ENCODE measurements at regions not wholly inside any gene's neighbourhood (a gene's known extent, or its start where the extent isn't known, plus 50 kb on each side); places are given as distances from the start of the nearest gene placed in this dataset.

DNA sequence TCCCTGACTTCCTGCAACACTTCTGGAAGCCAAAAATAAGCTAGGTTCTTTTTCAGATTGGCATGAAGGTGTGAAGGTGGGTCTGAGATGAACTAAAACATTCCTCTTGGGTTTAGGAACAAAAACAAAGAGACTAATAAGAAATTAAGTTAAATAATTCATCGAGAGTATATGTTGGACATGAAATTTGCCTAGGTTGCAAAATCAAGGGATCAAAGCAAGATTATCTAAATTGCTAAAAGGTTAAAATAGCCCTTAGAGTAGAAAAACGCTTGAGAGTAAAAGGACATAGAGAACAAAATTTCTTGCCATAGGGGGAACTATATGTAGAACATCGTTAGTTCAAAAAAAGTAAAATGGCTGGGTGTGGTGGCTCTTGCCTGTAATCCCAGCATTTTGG, 845.9 kb upstream of the NXPH2 start:
- Histone ChIP-seq H3K36me3 (no peaks in the 10 kb centered on the region), H3K4me1 (no peaks in the 10 kb centered on the region), H3K27ac (no peak overlapping the region), H3K4me3 (no peak overlapping the region), H3K27me3 (no peaks in the 10 kb centered on the region), H3K9me3 (no peaks in the 10 kb centered on the region)
- DNase-seq (no peak), ATAC-seq (ENCODE audit: low FRiP score in 2 of 2) (no peak)
- 90 to 93% methylated on average over 3 of the region's 3 CpGs for WGBS, 2 donors
- TF ChIP-seq POLR2AphosphoS5 (IDR thresholded peaks at IDR 0.05) (no peak), EP300 (IDR thresholded peaks at IDR 0.05) (no peak), CTCF (IDR thresholded peaks at IDR 0.05) (no peak), POLR2A (IDR thresholded peaks at IDR 0.05) (no peak)

- Histone ChIP-seq H3K9me3 (peaks cover 0 to 3% (median 0%) of the 10 kb centered on the region in 4 donors), H3K27me3 (no peaks in the 10 kb centered on the region), H3K4me3 (no peak overlapping the region), H3K36me3 (no peaks in the 10 kb centered on the region), H3K4me1 (no peaks in the 10 kb centered on the region), H3K27ac (no peak overlapping the region)
- 79 to 81% methylated on average over 1 of the region's 1 CpG for WGBS, 2 donors
- DNase-seq (no peak), ATAC-seq (ENCODE audit: low FRiP score in 2 of 2) (no peak)
- no peak for TF ChIP-seq POLR2AphosphoS5 (IDR thresholded peaks at IDR 0.05)
These were observed 842.5 kb upstream of the NXPH2 start for GRCh38 chr2:139622691-139623090.

DNA sequence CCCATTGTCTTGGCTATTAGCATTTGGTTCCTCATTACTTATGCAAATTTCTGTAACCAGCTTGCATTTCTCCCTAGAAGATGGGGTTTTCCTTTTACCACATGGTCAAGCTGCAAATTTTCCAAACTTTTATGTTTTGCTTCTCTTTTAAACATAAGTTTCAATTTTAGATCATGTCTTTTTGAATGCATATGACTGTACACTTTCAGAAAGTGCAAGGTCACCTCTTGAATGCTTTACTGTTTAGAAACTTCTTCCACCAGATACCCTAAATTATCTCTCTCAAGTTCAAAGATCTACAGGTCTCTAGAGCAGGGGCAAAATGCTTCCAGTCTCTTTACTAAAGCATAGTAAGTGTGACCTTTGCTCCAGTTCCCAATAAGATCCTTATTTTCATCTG, 837.6 kb upstream of the NXPH2 start:
- H3K27ac ChIP-seq, result no peak overlapping the region

GRCh38 chr2:139613264-139613663, 833.1 kb upstream of the NXPH2 start:
- DNase-seq (no peak), ATAC-seq (ENCODE audit: low FRiP score in 2 of 2) (no peak)
- H3K9me3 ChIP-seq, result peaks cover 0 to 4% (median 0%) of the 10 kb centered on the region in 4 donors
- no peaks in the 10 kb centered on the region for H3K4me1 ChIP-seq
- no peaks in the 10 kb centered on the region for H3K27me3 ChIP-seq
- TF ChIP-seq POLR2A (IDR thresholded peaks at IDR 0.05), result no peak
- TF ChIP-seq EP300 (IDR thresholded peaks at IDR 0.05), result no peak
- no peaks in the 10 kb centered on the region for H3K36me3 ChIP-seq
- no peak overlapping the region for H3K27ac ChIP-seq
- 65 to 99% methylated on average over 3 of the region's 3 CpGs for WGBS, 2 donors
- H3K4me3 ChIP-seq, result no peak overlapping the region

More for the DNA sequence above, 837.6 kb upstream of the NXPH2 start:
- H3K9me3 ChIP-seq, result peaks cover 0 to 3% (median 0%) of the 10 kb centered on the region in 4 donors
- TF ChIP-seq EP300 (IDR thresholded peaks at IDR 0.05) (no peak), POLR2A (IDR thresholded peaks at IDR 0.05) (no peak), POLR2AphosphoS5 (IDR thresholded peaks at IDR 0.05) (no peak), CTCF (IDR thresholded peaks at IDR 0.05) (no peak)
- ATAC-seq (ENCODE audit: low FRiP score in 2 of 2) (no peak), DNase-seq (no peak)
- no peak overlapping the region for H3K4me3 ChIP-seq
- H3K27me3 ChIP-seq, result no peaks in the 10 kb centered on the region
- H3K4me1 ChIP-seq, result no peaks in the 10 kb centered on the region
- H3K36me3 ChIP-seq, result no peaks in the 10 kb centered on the region

DNA sequence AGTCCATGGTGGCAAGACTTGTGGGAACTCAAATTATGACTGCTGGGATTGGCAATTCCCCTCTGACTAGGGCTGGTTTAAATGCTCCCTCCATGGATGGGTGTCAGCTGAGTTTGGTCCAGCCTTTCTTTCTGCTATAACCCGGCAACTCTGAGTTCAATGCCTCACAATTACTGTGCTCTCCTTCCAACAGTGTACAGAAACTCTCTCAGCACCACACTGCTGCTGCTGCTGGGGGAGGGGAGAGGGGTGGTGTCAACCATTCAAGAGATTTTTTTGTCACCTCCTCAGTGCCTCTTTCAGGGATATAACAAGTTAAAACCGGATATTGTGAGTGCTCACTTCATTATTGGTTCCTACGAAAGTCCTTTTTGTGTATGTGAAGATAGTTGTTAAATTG, 830.3 kb upstream of the NXPH2 start:
- no peaks in the 10 kb centered on the region for H3K36me3 ChIP-seq
- DNase-seq, result no peak
- H3K27ac ChIP-seq, result no peak overlapping the region
- no peaks in the 10 kb centered on the region for H3K27me3 ChIP-seq
- H3K4me1 ChIP-seq, result no peaks in the 10 kb centered on the region
- H3K4me3 ChIP-seq, result no peak overlapping the region
- ATAC-seq (ENCODE audit: low FRiP score in 2 of 2), result no peak
- peaks cover 0 to 4% (median 0%) of the 10 kb centered on the region in 4 donors for H3K9me3 ChIP-seq
- no peak for TF ChIP-seq POLR2A (IDR thresholded peaks at IDR 0.05)
- TF ChIP-seq EP300 (IDR thresholded peaks at IDR 0.05), result no peak
- no peak for TF ChIP-seq POLR2AphosphoS5 (IDR thresholded peaks at IDR 0.05)
- TF ChIP-seq CTCF (IDR thresholded peaks at IDR 0.05), result no peak
- WGBS, 2 donors, result 48 to 53% methylated on average over 3 of the region's 3 CpGs

GRCh38 chr2:139609109-139609508, 828.9 kb upstream of the NXPH2 start:
- Histone ChIP-seq H3K9me3 (peaks cover 0 to 4% (median 0%) of the 10 kb centered on the region in 4 donors), H3K27me3 (no peaks in the 10 kb centered on the region), H3K4me3 (no peak overlapping the region), H3K36me3 (no peaks in the 10 kb centered on the region), H3K27ac (no peak overlapping the region), H3K4me1 (no peaks in the 10 kb centered on the region)
- ATAC-seq (ENCODE audit: low FRiP score in 2 of 2) (no peak), DNase-seq (no peak)
- WGBS, 2 donors, result 55 to 82% methylated on average over 3 of the region's 3 CpGs
- no peak for TF ChIP-seq POLR2A (IDR thresholded peaks at IDR 0.05)
- no peak for TF ChIP-seq EP300 (IDR thresholded peaks at IDR 0.05)
- no peak for TF ChIP-seq POLR2AphosphoS5 (IDR thresholded peaks at IDR 0.05)
- TF ChIP-seq CTCF (IDR thresholded peaks at IDR 0.05), result no peak

Measured in upper lobe of left lung (tissue), 6 donors.